Stomach (tissue), 4 donors: ENCODE measurements at regions not wholly inside any gene's neighbourhood (a gene's known extent, or its start where the extent isn't known, plus 50 kb on each side); places are given as distances from the start of the nearest gene placed in this dataset.

ENCODE experiments used
- CTCF ChIP-seq, 7 experiments: fragments of 450-650 bp in 4 of 7; fragments of 200-600 bp in 3 of 7; sonication (generic) in 3 of 7; IDR thresholded peaks; one replicate each; pipeline ENCODE4 v1.5.1; 2016 to 2019; ENCODE audit warnings: antibody characterized with exemption in 7 of 7, control low read depth in 2 of 7, mild to moderate bottlenecking in 1 of 7
- POLR2AphosphoS5 ChIP-seq, 3 donors: sonication (generic); formaldehyde crosslinking; IDR thresholded peaks; one replicate each; pipeline ENCODE4 v1.6.1; 2016; ENCODE audit warnings: antibody characterized with exemption in 3 of 3

DNA sequence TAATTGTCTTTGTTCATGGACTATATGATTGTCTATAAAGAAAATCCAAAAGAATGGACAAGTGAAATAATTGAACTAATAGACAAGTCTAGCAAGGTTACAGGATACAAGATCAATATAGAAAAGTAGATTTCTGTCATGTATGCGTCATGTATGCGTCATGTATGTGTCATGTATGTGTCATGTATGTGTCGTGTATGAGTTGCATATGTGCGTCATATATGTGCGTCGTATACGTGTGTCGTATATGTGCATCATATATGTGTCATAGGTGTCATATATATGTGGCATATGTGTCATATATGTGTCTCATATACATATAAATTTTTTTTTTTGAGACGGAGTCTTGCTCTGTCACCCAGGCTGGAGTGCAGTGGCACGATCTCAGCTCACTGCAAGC lies 516.8 kb downstream of the NOVA1 start:
- TF ChIP-seq CTCF (IDR thresholded peaks at IDR 0.05) = no peak
- TF ChIP-seq POLR2AphosphoS5 (IDR thresholded peaks at IDR 0.05) = no peak
